Suprapubic skin (tissue), 4 donors: ENCODE measurements at regions not wholly inside any gene's neighbourhood (a gene's known extent, or its start where the extent isn't known, plus 50 kb on each side); places are given as distances from the start of the nearest gene placed in this dataset.

Experiments
- DNase-seq, 2 donors: peaks; one replicate each; pipeline ENCODE4 v3.0.0-alpha.2; 2019; ENCODE audit warnings: low spot score in 2 of 2
- H3K27ac ChIP-seq: fragments of 200-600 bp; sonication (generic); one replicate; pipeline ENCODE4 v1.5.1; 2019
- H3K27me3 ChIP-seq: fragments of 200-600 bp; sonication (generic); one replicate; pipeline ENCODE4 v1.5.1; 2019
- H3K36me3 ChIP-seq: fragments of 200-600 bp; sonication (generic); one replicate; pipeline ENCODE4 v1.5.1; 2019
- H3K4me1 ChIP-seq: fragments of 200-600 bp; sonication (generic); one replicate; pipeline ENCODE4 v1.5.1; 2019
- H3K4me3 ChIP-seq: fragments of 200-600 bp; sonication (generic); one replicate; pipeline ENCODE4 v1.5.1; 2019; ENCODE audit warnings: mild to moderate bottlenecking
- H3K9me3 ChIP-seq: fragments of 200-600 bp; sonication (generic); one replicate; pipeline ENCODE4 v1.5.1; 2019
- EP300 ChIP-seq: sonication (generic); formaldehyde crosslinking; IDR thresholded peaks from one replicate; pipeline ENCODE4 v1.6.1; 2017; ENCODE audit warnings: antibody characterized with exemption
- POLR2A ChIP-seq, 2 donors: fragments of 450-650 bp; IDR thresholded peaks; one replicate each; pipeline ENCODE4 v1.6.1; 2017; ENCODE audit warnings: antibody characterized with exemption in 2 of 2, mild to moderate bottlenecking in 2 of 2, moderate library complexity in 2 of 2
- POLR2AphosphoS5 ChIP-seq, 3 donors: sonication (generic); formaldehyde crosslinking; IDR thresholded peaks; one replicate each; pipeline ENCODE4 v1.6.1; 2017; ENCODE audit warnings: antibody characterized with exemption in 3 of 3
- WGBS: methylation state at CpG from one replicate; pipeline ENCODE4 v1.1.5; 2018; 5-methylcytosine and 5-hydroxymethylcytosine counted together
- TF ChIP-seq, protein P1 (sequence below), 2 donors: fragments of 200-600 bp in 1 of 2; fragments of 450-650 bp in 1 of 2; sonication (generic) in 1 of 2; IDR thresholded peaks; one replicate each; pipeline ENCODE4 v1.5.1; 2016 to 2019; ENCODE audit warnings: antibody characterized with exemption in 2 of 2, mild to moderate bottlenecking in 1 of 2, moderate library complexity in 1 of 2

DNA sequence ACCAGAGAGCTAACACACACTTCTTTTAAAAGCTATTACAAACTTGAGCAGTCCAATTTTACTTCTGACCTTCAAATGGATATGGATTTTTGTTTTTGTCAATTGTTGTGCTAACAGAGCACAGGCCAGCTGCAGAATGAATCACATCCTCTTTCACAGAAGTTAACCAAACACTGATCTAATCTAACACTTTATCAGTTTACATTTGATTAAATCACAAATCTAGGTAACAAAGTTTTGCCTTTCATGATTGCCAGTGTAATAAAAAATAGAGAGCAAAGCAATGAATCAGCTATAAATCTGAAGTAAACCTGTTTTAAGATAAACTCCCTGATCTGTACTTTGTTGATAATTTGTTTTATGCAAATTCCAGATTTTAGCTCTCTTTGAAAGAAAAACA is 273.1 kb upstream of the RGS6 start:
- Histone ChIP-seq H3K36me3 (peaks cover 12% of the 10 kb centered on the region), H3K27ac (no peak overlapping the region)
- TF ChIP-seq EP300 (no peak), POLR2AphosphoS5 (IDR thresholded peaks at IDR 0.05) (no peak)
- TF ChIP-seq, protein P1, sequence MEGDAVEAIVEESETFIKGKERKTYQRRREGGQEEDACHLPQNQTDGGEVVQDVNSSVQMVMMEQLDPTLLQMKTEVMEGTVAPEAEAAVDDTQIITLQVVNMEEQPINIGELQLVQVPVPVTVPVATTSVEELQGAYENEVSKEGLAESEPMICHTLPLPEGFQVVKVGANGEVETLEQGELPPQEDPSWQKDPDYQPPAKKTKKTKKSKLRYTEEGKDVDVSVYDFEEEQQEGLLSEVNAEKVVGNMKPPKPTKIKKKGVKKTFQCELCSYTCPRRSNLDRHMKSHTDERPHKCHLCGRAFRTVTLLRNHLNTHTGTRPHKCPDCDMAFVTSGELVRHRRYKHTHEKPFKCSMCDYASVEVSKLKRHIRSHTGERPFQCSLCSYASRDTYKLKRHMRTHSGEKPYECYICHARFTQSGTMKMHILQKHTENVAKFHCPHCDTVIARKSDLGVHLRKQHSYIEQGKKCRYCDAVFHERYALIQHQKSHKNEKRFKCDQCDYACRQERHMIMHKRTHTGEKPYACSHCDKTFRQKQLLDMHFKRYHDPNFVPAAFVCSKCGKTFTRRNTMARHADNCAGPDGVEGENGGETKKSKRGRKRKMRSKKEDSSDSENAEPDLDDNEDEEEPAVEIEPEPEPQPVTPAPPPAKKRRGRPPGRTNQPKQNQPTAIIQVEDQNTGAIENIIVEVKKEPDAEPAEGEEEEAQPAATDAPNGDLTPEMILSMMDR (IDR thresholded peaks at IDR 0.05) = no peak

GRCh38 chr14:71661441-71661840 is 270.8 kb upstream of the RGS6 start:
- Histone ChIP-seq H3K4me3 (no peak overlapping the region), H3K36me3 (peaks cover 12% of the 10 kb centered on the region), H3K9me3 (no peaks in the 10 kb centered on the region), H3K27ac (no peak overlapping the region), H3K27me3 (no peaks in the 10 kb centered on the region), H3K4me1 (peaks cover 11% of the 10 kb centered on the region)
- no peak for DNase-seq
- 94% methylated on average over 5 of the region's 5 CpGs for WGBS
- TF ChIP-seq EP300 = no peak

More for the DNA sequence above, 273.1 kb upstream of the RGS6 start:
- Histone ChIP-seq H3K9me3 (no peaks in the 10 kb centered on the region), H3K4me3 (no peak overlapping the region), H3K4me1 (peaks cover 11% of the 10 kb centered on the region), H3K27me3 (no peaks in the 10 kb centered on the region)
- no peak for DNase-seq

DNA sequence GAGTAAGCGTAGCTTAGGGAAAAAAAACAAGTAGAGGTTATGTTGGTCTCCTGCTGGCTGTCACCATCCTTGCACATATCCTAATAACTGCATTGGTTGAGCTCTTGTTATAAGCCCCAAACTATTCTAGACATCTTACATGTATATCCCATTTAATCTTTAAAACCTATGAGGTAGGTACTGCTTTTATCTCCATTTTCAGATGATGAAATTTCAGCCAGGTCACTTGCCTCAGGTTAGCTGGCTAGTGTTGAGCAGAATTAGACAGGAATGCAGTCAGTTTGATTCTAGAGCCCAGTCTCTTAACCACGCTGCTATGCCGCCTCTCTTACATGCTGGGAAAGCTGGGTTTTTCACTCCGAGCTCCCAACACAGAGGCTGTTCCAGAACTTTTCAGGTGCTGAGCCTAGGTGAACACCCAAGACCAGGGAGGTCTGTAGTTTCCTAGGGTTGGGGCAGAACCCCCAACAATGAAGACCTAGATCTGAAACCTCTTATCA is 269.9 kb upstream of the RGS6 start:
- 95% methylated on average over 4 of the region's 4 CpGs for WGBS

DNA sequence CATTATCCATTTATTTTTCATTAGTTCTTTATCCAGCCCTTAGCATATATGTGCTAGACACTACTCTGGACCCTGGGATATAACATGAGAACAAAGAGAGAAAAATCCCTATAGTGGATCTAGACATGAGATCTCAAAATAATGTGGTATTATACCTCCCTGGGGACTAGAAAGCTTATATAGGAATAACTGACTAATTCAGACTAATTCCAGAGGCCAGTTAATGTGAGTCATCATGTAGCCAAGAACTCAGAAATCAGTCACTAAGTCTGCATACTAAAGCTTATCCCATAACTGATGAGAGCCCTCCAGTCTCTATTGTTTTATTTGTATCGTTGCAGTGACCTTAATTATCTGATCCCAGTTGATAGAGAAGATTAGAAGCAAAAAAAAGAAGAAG is 267.1 kb upstream of the RGS6 start:
- no peaks in the 10 kb centered on the region for H3K9me3 ChIP-seq
- 92% methylated on average over 1 of the region's 1 CpG for WGBS
- H3K27ac ChIP-seq = no peak overlapping the region
- H3K27me3 ChIP-seq = no peaks in the 10 kb centered on the region
- peaks cover 15% of the 10 kb centered on the region for H3K36me3 ChIP-seq
- H3K4me1 ChIP-seq = no peaks in the 10 kb centered on the region
- no peak overlapping the region for H3K4me3 ChIP-seq
- DNase-seq = no peak
- TF ChIP-seq, protein P1 (IDR thresholded peaks at IDR 0.05) = no peak
- TF ChIP-seq POLR2AphosphoS5 (IDR thresholded peaks at IDR 0.05) (no peak), EP300 (no peak), POLR2A (IDR thresholded peaks at IDR 0.05) (no peak)

More for the DNA sequence above, 269.9 kb upstream of the RGS6 start:
- Histone ChIP-seq H3K4me1 (peaks cover 11% of the 10 kb centered on the region), H3K27me3 (no peaks in the 10 kb centered on the region), H3K27ac (no peak overlapping the region), H3K9me3 (no peaks in the 10 kb centered on the region), H3K36me3 (peaks cover 15% of the 10 kb centered on the region), H3K4me3 (no peak overlapping the region)
- TF ChIP-seq POLR2AphosphoS5 (IDR thresholded peaks at IDR 0.05) (no peak), POLR2A (IDR thresholded peaks at IDR 0.05) (no peak), EP300 (no peak)
- TF ChIP-seq, protein P1 (IDR thresholded peaks at IDR 0.05) = no peak
- DNase-seq = no peak

GRCh38 chr14:71665781-71666180 is 266.4 kb upstream of the RGS6 start:
- Histone ChIP-seq H3K27me3 (no peaks in the 10 kb centered on the region), H3K27ac (no peak overlapping the region), H3K4me1 (no peaks in the 10 kb centered on the region), H3K36me3 (peaks cover 15% of the 10 kb centered on the region), H3K9me3 (no peaks in the 10 kb centered on the region), H3K4me3 (no peak overlapping the region)
- no peak for TF ChIP-seq EP300
- no peak for TF ChIP-seq POLR2A (IDR thresholded peaks at IDR 0.05)
- TF ChIP-seq, protein P1 (IDR thresholded peaks at IDR 0.05) = no peak
- WGBS = 93% methylated on average over 2 of the region's 2 CpGs
- DNase-seq = no peak

- Histone ChIP-seq H3K36me3 (peaks cover 18% of the 10 kb centered on the region), H3K27me3 (no peaks in the 10 kb centered on the region), H3K9me3 (no peaks in the 10 kb centered on the region), H3K4me3 (no peak overlapping the region), H3K4me1 (no peaks in the 10 kb centered on the region), H3K27ac (no peak overlapping the region)
- no peak for DNase-seq
- no peak for TF ChIP-seq POLR2AphosphoS5 (IDR thresholded peaks at IDR 0.05)
- 79% methylated on average over 2 of the region's 2 CpGs for WGBS
These were observed 265.6 kb upstream of the RGS6 start for GRCh38 chr14:71666571-71667145.
